Mesothelial cell of epicardium (in vitro differentiated cells): ENCODE measurements at regions not wholly inside any gene's neighbourhood (a gene's known extent, or its start where the extent isn't known, plus 50 kb on each side); places are given as distances from the start of the nearest gene placed in this dataset.

Experiments
- DNase-seq, 2 experiments: peaks; one replicate each; pipeline ENCODE4 v3.0.0; 2021; ENCODE audit warnings: low spot score in 2 of 2; ENCODE audit not compliant: unreplicated experiment in 2 of 2
- H3K27ac Mint-ChIP-seq: 2 replicates; pipeline ENCODE4 v1.8.0; 2021; ENCODE audit warnings: mixed read lengths
- H3K27me3 Mint-ChIP-seq: 2 replicates; pipeline ENCODE4 v1.8.0; 2021; ENCODE audit warnings: low read depth, mixed read lengths
- H3K36me3 Mint-ChIP-seq: 2 replicates; pipeline ENCODE4 v1.8.0; 2021; ENCODE audit warnings: mixed read lengths
- H3K4me1 Mint-ChIP-seq: 2 replicates; pipeline ENCODE4 v1.8.0; 2021; ENCODE audit warnings: mixed read lengths
- H3K4me3 Mint-ChIP-seq: 2 replicates; pipeline ENCODE4 v1.8.0; 2021; ENCODE audit warnings: mild to moderate bottlenecking, moderate library complexity, mixed read lengths
- H3K9me3 Mint-ChIP-seq: 2 replicates; pipeline ENCODE4 v1.8.0; 2021; ENCODE audit warnings: mixed read lengths
- CTCF ChIP-seq: fragments of 200-600 bp; sonication (generic); IDR thresholded peaks from one replicate; pipeline ENCODE4 v1.5.0; 2021; ENCODE audit warnings: antibody characterized with exemption; ENCODE audit not compliant: unreplicated experiment

- DNase-seq = no peak
Observed at GRCh38 chr3:99131876-99132275, 230.4 kb upstream of the DCBLD2 start.

DNA sequence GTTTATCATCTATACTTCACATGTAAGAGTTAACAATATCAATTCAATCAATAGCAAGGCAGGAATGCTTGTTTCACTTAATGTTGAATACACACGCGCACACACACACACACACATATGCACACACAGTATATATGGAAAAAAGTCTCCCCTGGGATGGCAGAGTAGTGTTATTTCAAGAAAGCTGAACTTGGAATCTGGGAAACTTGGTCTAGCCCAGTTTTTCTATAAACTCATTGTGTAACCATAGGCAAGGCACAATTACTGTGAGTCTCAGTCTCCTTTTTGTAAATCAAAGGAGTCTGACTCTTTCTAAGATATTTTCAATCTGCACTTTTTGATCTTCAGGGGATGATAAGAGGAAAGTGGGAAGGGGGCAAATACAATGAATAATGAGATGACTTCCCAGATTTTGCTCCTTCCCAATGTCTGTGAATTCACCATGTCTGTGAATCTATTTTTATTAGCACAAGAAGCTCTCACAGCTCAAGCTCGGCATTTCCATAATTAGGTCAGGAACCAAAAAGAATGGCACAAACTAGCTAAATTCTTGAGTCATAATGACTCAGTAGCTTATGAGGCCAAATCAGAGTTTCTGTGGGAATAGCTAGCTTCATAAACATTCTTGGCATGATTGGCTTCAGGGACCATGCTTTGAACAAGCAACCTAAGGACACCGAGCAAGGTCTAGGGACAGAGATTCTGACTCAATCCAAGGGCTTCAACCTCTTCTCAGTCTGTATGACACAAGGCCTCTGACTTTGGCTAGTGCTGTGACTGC is 227.4 kb upstream of the DCBLD2 start:
- no peaks in the 10 kb centered on the region for H3K4me1 Mint-ChIP-seq
- H3K36me3 Mint-ChIP-seq = no peaks in the 10 kb centered on the region
- no peak for DNase-seq
- no peak for TF ChIP-seq CTCF
- no peak overlapping the region for H3K27ac Mint-ChIP-seq
- H3K9me3 Mint-ChIP-seq = no peaks in the 10 kb centered on the region
- no peaks in the 10 kb centered on the region for H3K27me3 Mint-ChIP-seq
- no peak overlapping the region for H3K4me3 Mint-ChIP-seq

More at GRCh38 chr3:99131876-99132275, 230.4 kb upstream of the DCBLD2 start:
- no peaks in the 10 kb centered on the region for H3K36me3 Mint-ChIP-seq
- H3K9me3 Mint-ChIP-seq = peaks cover 5% of the 10 kb centered on the region
- H3K27me3 Mint-ChIP-seq = no peaks in the 10 kb centered on the region
- H3K27ac Mint-ChIP-seq = no peak overlapping the region
- TF ChIP-seq CTCF = no peak
- H3K4me3 Mint-ChIP-seq = no peak overlapping the region
- H3K4me1 Mint-ChIP-seq = no peaks in the 10 kb centered on the region

GRCh38 chr3:99128235-99128634 is 226.7 kb upstream of the DCBLD2 start:
- Mint-ChIP-seq H3K9me3 (no peaks in the 10 kb centered on the region), H3K4me3 (no peak overlapping the region), H3K27me3 (peaks cover 3% of the 10 kb centered on the region), H3K27ac (no peak overlapping the region), H3K4me1 (no peaks in the 10 kb centered on the region), H3K36me3 (no peaks in the 10 kb centered on the region)
- no peak for DNase-seq
- no peak for TF ChIP-seq CTCF

GRCh38 chr3:99126316-99126715 is 224.8 kb upstream of the DCBLD2 start:
- DNase-seq = no peak

DNA sequence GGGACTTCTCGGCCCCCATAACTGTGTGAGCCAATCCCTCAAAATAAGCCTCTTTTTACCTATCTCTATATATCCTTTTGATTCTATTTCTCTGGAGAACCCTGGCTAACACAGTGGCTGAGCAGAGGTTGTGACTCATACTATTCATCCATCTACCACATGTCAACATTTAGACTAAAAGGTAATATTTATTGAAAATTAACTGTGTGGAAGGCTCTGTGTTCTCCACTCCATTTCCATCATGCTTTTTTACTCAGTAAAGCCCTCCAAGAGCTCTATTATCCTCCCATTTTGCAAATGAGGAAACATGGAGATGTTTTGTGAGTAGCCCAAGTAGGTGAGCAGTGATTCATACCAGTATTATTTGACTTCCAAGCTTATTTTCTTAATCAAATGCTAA is 217.9 kb upstream of the DCBLD2 start:
- H3K4me3 Mint-ChIP-seq = no peak overlapping the region
- no peaks in the 10 kb centered on the region for H3K4me1 Mint-ChIP-seq
- H3K27ac Mint-ChIP-seq = no peak overlapping the region

More at GRCh38 chr3:99126316-99126715, 224.8 kb upstream of the DCBLD2 start:
- H3K36me3 Mint-ChIP-seq = no peaks in the 10 kb centered on the region
- no peak overlapping the region for H3K27ac Mint-ChIP-seq
- TF ChIP-seq CTCF = no peak
- no peak overlapping the region for H3K4me3 Mint-ChIP-seq
- no peaks in the 10 kb centered on the region for H3K9me3 Mint-ChIP-seq
- peaks cover 3% of the 10 kb centered on the region for H3K27me3 Mint-ChIP-seq
- no peaks in the 10 kb centered on the region for H3K4me1 Mint-ChIP-seq

More for the DNA sequence above, 217.9 kb upstream of the DCBLD2 start:
- DNase-seq = no peak
- Mint-ChIP-seq H3K36me3 (no peaks in the 10 kb centered on the region), H3K9me3 (no peaks in the 10 kb centered on the region), H3K27me3 (peaks cover 12% of the 10 kb centered on the region)
- TF ChIP-seq CTCF = no peak
